ENCODE measurements at regions not wholly inside any gene's neighbourhood (a gene's known extent, or its start where the extent isn't known, plus 50 kb on each side); places are given as distances from the start of the nearest gene placed in this dataset.

- Histone ChIP-seq H3K9ac (ENCODE audit: insufficient read depth, low read length) (no peak overlapping the region), H4K20me1 (ENCODE audit: control insufficient read depth, extremely low read depth, insufficient read depth, low read length) (no peaks in the 10 kb centered on the region), H3K79me2 (ENCODE audit: control insufficient read depth, insufficient read depth, low read length) (no peaks in the 10 kb centered on the region), H2AFZ (ENCODE audit: low read length) (no peak overlapping the region), H3K4me2 (ENCODE audit: extremely low read depth, insufficient read depth, low read length) (no peak overlapping the region), H3K27me3 (ENCODE audit: control insufficient read depth, insufficient read depth, low read length) (no peaks in the 10 kb centered on the region), H3K4me1 (ENCODE audit: control insufficient read depth, extremely low read depth, insufficient read depth, low read length) (no peaks in the 10 kb centered on the region), H3K36me3 (ENCODE audit: control insufficient read depth, insufficient read depth, low read length) (no peaks in the 10 kb centered on the region), H3K9me3 (ENCODE audit: control insufficient read depth, insufficient read depth, low read depth, low read length) (no peaks in the 10 kb centered on the region), H3K27ac (ENCODE audit: insufficient read depth, low read length) (no peak overlapping the region), H3K4me3 (replicated peaks in 1 of 4; ENCODE audit: control extremely low read depth in 1 of 4, insufficient read depth in 1 of 4, low read depth in 3 of 4, low read length in 4 of 4) (no peak overlapping the region)
- no peak for TF ChIP-seq EZH2 (IDR thresholded peaks at IDR 0.05; ENCODE audit: low read length, missing control alignments)
- peak; percentile 62 to 80 for TF ChIP-seq CTCF (conservative IDR thresholded peaks at IDR 0.05 in 1 of 2, IDR thresholded peaks at IDR 0.05 in 1 of 2; ENCODE audit: low read depth in 1 of 2, low read length in 2 of 2)
- peak; percentile 39 to 73 for DNase-seq (ENCODE audit: low read depth in 2 of 2)
These were observed 279.3 kb upstream of the DDHD1 start for GRCh38 chr14:53432378-53432802.

GRCh38 chr14:53430870-53431269, 277.7 kb upstream of the DDHD1 start:
- H3K4me1 ChIP-seq (ENCODE audit: control insufficient read depth, extremely low read depth, insufficient read depth, low read length): no peaks in the 10 kb centered on the region
- TF ChIP-seq EZH2 (IDR thresholded peaks at IDR 0.05; ENCODE audit: low read length, missing control alignments): no peak
- TF ChIP-seq CTCF (conservative IDR thresholded peaks at IDR 0.05 in 1 of 2, IDR thresholded peaks at IDR 0.05 in 1 of 2; ENCODE audit: low read depth in 1 of 2, low read length in 2 of 2): no peak
- no peaks in the 10 kb centered on the region for H4K20me1 ChIP-seq (ENCODE audit: control insufficient read depth, extremely low read depth, insufficient read depth, low read length)
- H3K4me2 ChIP-seq (ENCODE audit: extremely low read depth, insufficient read depth, low read length): no peak overlapping the region
- H3K9ac ChIP-seq (ENCODE audit: insufficient read depth, low read length): no peak overlapping the region
- H3K27ac ChIP-seq (ENCODE audit: insufficient read depth, low read length): no peak overlapping the region
- DNase-seq (ENCODE audit: low read depth in 2 of 2): peak in 1 of 2 donors; percentile 37
- H3K27me3 ChIP-seq (ENCODE audit: control insufficient read depth, insufficient read depth, low read length): no peaks in the 10 kb centered on the region
- H3K4me3 ChIP-seq (replicated peaks in 1 of 4; ENCODE audit: control extremely low read depth in 1 of 4, insufficient read depth in 1 of 4, low read depth in 3 of 4, low read length in 4 of 4): no peak overlapping the region
- no peaks in the 10 kb centered on the region for H3K36me3 ChIP-seq (ENCODE audit: control insufficient read depth, insufficient read depth, low read length)
- H3K9me3 ChIP-seq (ENCODE audit: control insufficient read depth, insufficient read depth, low read depth, low read length): no peaks in the 10 kb centered on the region
- no peak overlapping the region for H2AFZ ChIP-seq (ENCODE audit: low read length)
- H3K79me2 ChIP-seq (ENCODE audit: control insufficient read depth, insufficient read depth, low read length): no peaks in the 10 kb centered on the region

GRCh38 chr14:53412819-53413675, 259.9 kb upstream of the DDHD1 start:
- no peaks in the 10 kb centered on the region for H3K27me3 ChIP-seq (ENCODE audit: control insufficient read depth, insufficient read depth, low read length)
- no peak for DNase-seq (ENCODE audit: low read depth in 2 of 2)

More at GRCh38 chr14:53412819-53413675, 259.9 kb upstream of the DDHD1 start:
- peak; percentile 37 to 49 for TF ChIP-seq CTCF (conservative IDR thresholded peaks at IDR 0.05 in 1 of 2, IDR thresholded peaks at IDR 0.05 in 1 of 2; ENCODE audit: low read depth in 1 of 2, low read length in 2 of 2)
- no peak for TF ChIP-seq EZH2 (IDR thresholded peaks at IDR 0.05; ENCODE audit: low read length, missing control alignments)
- Histone ChIP-seq H3K79me2 (ENCODE audit: control insufficient read depth, insufficient read depth, low read length) (no peaks in the 10 kb centered on the region), H3K4me2 (ENCODE audit: extremely low read depth, insufficient read depth, low read length) (no peak overlapping the region), H3K36me3 (ENCODE audit: control insufficient read depth, insufficient read depth, low read length) (no peaks in the 10 kb centered on the region), H3K9ac (ENCODE audit: insufficient read depth, low read length) (no peak overlapping the region), H3K4me1 (ENCODE audit: control insufficient read depth, extremely low read depth, insufficient read depth, low read length) (peaks cover 6% of the 10 kb centered on the region), H4K20me1 (ENCODE audit: control insufficient read depth, extremely low read depth, insufficient read depth, low read length) (no peaks in the 10 kb centered on the region), H3K9me3 (ENCODE audit: control insufficient read depth, insufficient read depth, low read depth, low read length) (no peaks in the 10 kb centered on the region), H2AFZ (ENCODE audit: low read length) (no peak overlapping the region), H3K27ac (ENCODE audit: insufficient read depth, low read length) (no peak overlapping the region), H3K4me3 (replicated peaks in 1 of 4; ENCODE audit: control extremely low read depth in 1 of 4, insufficient read depth in 1 of 4, low read depth in 3 of 4, low read length in 4 of 4) (no peak overlapping the region)

Data from fibroblast of lung (primary cell).